Sigmoid colon (tissue), 4 donors: ENCODE measurements at regions not wholly inside any gene's neighbourhood (a gene's known extent, or its start where the extent isn't known, plus 50 kb on each side); places are given as distances from the start of the nearest gene placed in this dataset.

Source experiments
- EP300 ChIP-seq, 4 donors: sonication (generic); formaldehyde crosslinking; IDR thresholded peaks; one replicate each; pipeline ENCODE4 v1.6.1; 2017; ENCODE audit warnings: antibody characterized with exemption in 4 of 4
- POLR2A ChIP-seq, 2 donors: fragments of 450-650 bp; IDR thresholded peaks; one replicate each; pipeline ENCODE4 v1.6.1; 2016; ENCODE audit warnings: antibody characterized with exemption in 2 of 2, mild to moderate bottlenecking in 2 of 2, moderate library complexity in 2 of 2
- POLR2AphosphoS5 ChIP-seq, 4 donors: sonication (generic); formaldehyde crosslinking; IDR thresholded peaks; one replicate each; pipeline ENCODE4 v1.6.1; 2017; ENCODE audit warnings: antibody characterized with exemption in 4 of 4
- TF ChIP-seq, protein P1 (sequence below), 4 experiments: fragments of 450-650 bp in 3 of 4; fragments of 200-600 bp in 1 of 4; IDR thresholded peaks; one replicate each; pipeline ENCODE4 v1.5.1; 2016 to 2019; ENCODE audit warnings: antibody characterized with exemption in 4 of 4, mild to moderate bottlenecking in 3 of 4, moderate library complexity in 2 of 4

DNA sequence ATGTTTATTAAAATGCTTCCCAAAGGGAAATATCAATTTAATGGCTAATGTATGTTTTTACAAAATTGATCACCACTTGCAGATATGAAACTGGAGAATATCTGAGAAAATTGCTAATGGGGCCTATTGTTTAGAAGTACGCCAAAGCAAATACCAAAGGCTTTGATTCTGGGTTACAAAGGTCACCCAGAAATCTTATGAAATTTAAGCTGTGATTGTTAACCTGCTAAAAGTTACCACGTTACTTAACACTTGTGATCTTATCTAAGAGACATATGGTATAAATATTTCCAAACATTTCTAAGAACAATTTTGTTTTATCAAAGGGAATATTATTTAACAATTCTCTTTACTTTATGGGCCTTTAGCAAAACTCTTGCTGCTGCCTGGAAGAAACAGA is 383.3 kb downstream of the TFAP2A start:
- TF ChIP-seq, protein P1, sequence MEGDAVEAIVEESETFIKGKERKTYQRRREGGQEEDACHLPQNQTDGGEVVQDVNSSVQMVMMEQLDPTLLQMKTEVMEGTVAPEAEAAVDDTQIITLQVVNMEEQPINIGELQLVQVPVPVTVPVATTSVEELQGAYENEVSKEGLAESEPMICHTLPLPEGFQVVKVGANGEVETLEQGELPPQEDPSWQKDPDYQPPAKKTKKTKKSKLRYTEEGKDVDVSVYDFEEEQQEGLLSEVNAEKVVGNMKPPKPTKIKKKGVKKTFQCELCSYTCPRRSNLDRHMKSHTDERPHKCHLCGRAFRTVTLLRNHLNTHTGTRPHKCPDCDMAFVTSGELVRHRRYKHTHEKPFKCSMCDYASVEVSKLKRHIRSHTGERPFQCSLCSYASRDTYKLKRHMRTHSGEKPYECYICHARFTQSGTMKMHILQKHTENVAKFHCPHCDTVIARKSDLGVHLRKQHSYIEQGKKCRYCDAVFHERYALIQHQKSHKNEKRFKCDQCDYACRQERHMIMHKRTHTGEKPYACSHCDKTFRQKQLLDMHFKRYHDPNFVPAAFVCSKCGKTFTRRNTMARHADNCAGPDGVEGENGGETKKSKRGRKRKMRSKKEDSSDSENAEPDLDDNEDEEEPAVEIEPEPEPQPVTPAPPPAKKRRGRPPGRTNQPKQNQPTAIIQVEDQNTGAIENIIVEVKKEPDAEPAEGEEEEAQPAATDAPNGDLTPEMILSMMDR (IDR thresholded peaks at IDR 0.05) = no peak
- no peak for TF ChIP-seq POLR2A (IDR thresholded peaks at IDR 0.05)
- TF ChIP-seq POLR2AphosphoS5 (IDR thresholded peaks at IDR 0.05) = no peak
- TF ChIP-seq EP300 (IDR thresholded peaks at IDR 0.05) = no peak
